Lower lobe of right lung (tissue), 2 donors: ENCODE measurements at regions not wholly inside any gene's neighbourhood (a gene's known extent, or its start where the extent isn't known, plus 50 kb on each side); places are given as distances from the start of the nearest gene placed in this dataset.

Experiments used
- ATAC-seq, 2 donors: fragments of 200-7000 bp; cut with Tn5 transposase; one replicate each; pipeline ENCODE4 v1.9.1; 2020 to 2022; ENCODE audit warnings: mild to moderate bottlenecking in 2 of 2, moderate library complexity in 2 of 2
- DNase-seq: peaks from one replicate; pipeline ENCODE4 v3.0.0-alpha.2; 2020
- H3K27ac ChIP-seq: fragments of 200-600 bp; one replicate; pipeline ENCODE4 v1.8.0; 2022
- H3K27me3 ChIP-seq: fragments of 200-600 bp; one replicate; pipeline ENCODE4 v1.8.0; 2022; ENCODE audit warnings: low read depth
- H3K36me3 ChIP-seq: fragments of 200-600 bp; one replicate; pipeline ENCODE4 v1.8.0; 2022; ENCODE audit warnings: mild to moderate bottlenecking
- H3K4me1 ChIP-seq: fragments of 200-600 bp; one replicate; pipeline ENCODE4 v1.8.0; 2022
- H3K4me3 ChIP-seq: fragments of 200-600 bp; one replicate; pipeline ENCODE4 v1.8.0; 2022; ENCODE audit warnings: mild to moderate bottlenecking
- H3K9me3 ChIP-seq: fragments of 200-600 bp; one replicate; pipeline ENCODE4 v1.8.0; 2022
- CTCF ChIP-seq: fragments of 200-600 bp; IDR thresholded peaks from one replicate; pipeline ENCODE4 v1.8.0; 2022; ENCODE audit warnings: antibody characterized with exemption, mild to moderate bottlenecking
- intact Hi-C: fragments of 100-400 bp; cut with DNase I; formaldehyde crosslinking; loops from one replicate; pipeline ENCODE4 v1.11.0; 2022
- donor health status: DM: no; HTN: yes; CAD: no; lungs with severe emphysema.

GRCh38 chr15:100779331-100780207, 100.1 kb upstream of the ALDH1A3 start:
- Histone ChIP-seq H3K4me1 (no peaks in the 10 kb centered on the region), H3K27me3 (no peaks in the 10 kb centered on the region), H3K4me3 (no peak overlapping the region), H3K9me3 (no peaks in the 10 kb centered on the region), H3K36me3 (no peaks in the 10 kb centered on the region), H3K27ac (no peak overlapping the region)
- ATAC-seq (no peak), DNase-seq (no peak)
- intact Hi-C loops = no loop called here
- no peak for TF ChIP-seq CTCF

- intact Hi-C loops = no loop called here
Observed at GRCh38 chr15:100780208-100780800, 99.3 kb upstream of the ALDH1A3 start.

GRCh38 chr15:100781061-100781960, 98.3 kb upstream of the ALDH1A3 start:
- no peak overlapping the region for H3K27ac ChIP-seq
- no peaks in the 10 kb centered on the region for H3K36me3 ChIP-seq
- ATAC-seq (no peak), DNase-seq (no peak)
- H3K4me1 ChIP-seq = no peaks in the 10 kb centered on the region
- no peaks in the 10 kb centered on the region for H3K27me3 ChIP-seq
- no peak for TF ChIP-seq CTCF
- intact Hi-C loops = no loop called here
- H3K4me3 ChIP-seq = no peak overlapping the region
- H3K9me3 ChIP-seq = no peaks in the 10 kb centered on the region

More at GRCh38 chr15:100780208-100780800, 99.3 kb upstream of the ALDH1A3 start:
- no peak for ATAC-seq
- no peak overlapping the region for H3K27ac ChIP-seq
- H3K36me3 ChIP-seq = no peaks in the 10 kb centered on the region
- no peak for TF ChIP-seq CTCF
- no peaks in the 10 kb centered on the region for H3K27me3 ChIP-seq
- H3K4me3 ChIP-seq = no peak overlapping the region
- DNase-seq = no peak
- no peaks in the 10 kb centered on the region for H3K9me3 ChIP-seq
- no peaks in the 10 kb centered on the region for H3K4me1 ChIP-seq

GRCh38 chr15:100781961-100782530, 97.6 kb upstream of the ALDH1A3 start:
- ATAC-seq = no peak
- no peak for TF ChIP-seq CTCF
- Histone ChIP-seq H3K4me3 (no peak overlapping the region), H3K36me3 (no peaks in the 10 kb centered on the region), H3K27ac (no peak overlapping the region), H3K27me3 (no peaks in the 10 kb centered on the region), H3K4me1 (no peaks in the 10 kb centered on the region), H3K9me3 (no peaks in the 10 kb centered on the region)
- intact Hi-C loops = no loop called here
- DNase-seq = no peak

- intact Hi-C loops = no loop called here
- Histone ChIP-seq H3K4me3 (no peak overlapping the region), H3K9me3 (no peaks in the 10 kb centered on the region), H3K27me3 (no peaks in the 10 kb centered on the region), H3K36me3 (no peaks in the 10 kb centered on the region), H3K4me1 (no peaks in the 10 kb centered on the region), H3K27ac (no peak overlapping the region)
- TF ChIP-seq CTCF = no peak
- DNase-seq = no peak
- no peak for ATAC-seq
Observed at GRCh38 chr15:100783291-100783690, 96.3 kb upstream of the ALDH1A3 start.
